Adrenal gland (tissue), 9 donors: ENCODE measurements at regions not wholly inside any gene's neighbourhood (a gene's known extent, or its start where the extent isn't known, plus 50 kb on each side); places are given as distances from the start of the nearest gene placed in this dataset.

Source experiments
- DNase-seq, 7 donors: peaks; one replicate each; pipeline ENCODE4 v3.0.0-alpha.2; 2019 to 2020
- H3K27ac ChIP-seq, 5 donors: fragments of 200-600 bp; sonication (generic) in 4 of 5; 1 replicate in 3 of 5; 2 replicates in 2 of 5; pipeline versions ENCODE4 v1.5.1 to v1.8.0; 2016 to 2020; ENCODE audit warnings: mild to moderate bottlenecking in 1 of 5
- H3K27me3 ChIP-seq: fragments of 200-600 bp; 2 replicates; pipeline ENCODE4 v1.8.0; 2021
- H3K36me3 ChIP-seq, 2 donors: fragments of 200-600 bp; replicated peaks in 1 of 2; 1 replicate in 1 of 2; 2 replicates in 1 of 2; pipeline versions ENCODE4 v1.5.1 to v1.8.0; 2018 to 2022
- H3K4me1 ChIP-seq, 2 donors: fragments of 200-600 bp; replicated peaks in 1 of 2; 1 replicate in 1 of 2; 2 replicates in 1 of 2; pipeline versions ENCODE4 v1.5.1 to v1.8.0; 2018 to 2021
- H3K4me3 ChIP-seq, 4 donors: fragments of 200-600 bp; sonication (generic) in 3 of 4; one replicate each; pipeline ENCODE4 v1.5.1; 2016 to 2018
- H3K9me3 ChIP-seq, 3 donors: fragments of 200-600 bp; sonication (generic) in 1 of 3; replicated peaks in 1 of 3; 1 replicate in 2 of 3; 2 replicates in 1 of 3; pipeline versions ENCODE4 v1.5.1 to v1.8.0; 2016 to 2021
- POLR2A ChIP-seq, 2 donors: fragments of 450-650 bp; IDR thresholded peaks; one replicate each; pipeline ENCODE4 v1.6.1; 2017; ENCODE audit warnings: antibody characterized with exemption in 2 of 2, mild to moderate bottlenecking in 2 of 2, moderate library complexity in 1 of 2
- WGBS, 4 donors: extraction: QIAGEN DNeasy Blood & Tissue Kit in 2 of 4; methylation state at CpG; one replicate each; pipeline versions ENCODE4 v1.1.5 to v1.1.7; 2013 to 2017; 5-methylcytosine and 5-hydroxymethylcytosine counted together
- intact Hi-C, 2 donors: fragments of 100-400 bp; cut with DNase I; formaldehyde crosslinking; loops; one replicate each; pipeline versions ENCODE4 v1.14.1 to v1.15.0; 2022 to 2023
- TF ChIP-seq, protein P1 (sequence below), 6 experiments: fragments of 450-650 bp in 4 of 6; fragments of 200-600 bp in 2 of 6; sonication (generic) in 1 of 6; IDR thresholded peaks; 1 replicate in 5 of 6; 2 replicates in 1 of 6; pipeline versions ENCODE4 v1.5.1 to v1.8.0; 2016 to 2021; ENCODE audit warnings: antibody characterized with exemption in 6 of 6, mild to moderate bottlenecking in 2 of 6, moderate library complexity in 1 of 6
- donor health status: healthy with polysubstance abuse.
- donor health status: Bipolar disorder and iron deficiency.
- donor health status: DM: yes; HTN: yes; CAD: no.
- donor health status: DM: no; HTN: no; CAD: no.
- donor health status: DM: no; HTN: no; CAD: no.

DNA sequence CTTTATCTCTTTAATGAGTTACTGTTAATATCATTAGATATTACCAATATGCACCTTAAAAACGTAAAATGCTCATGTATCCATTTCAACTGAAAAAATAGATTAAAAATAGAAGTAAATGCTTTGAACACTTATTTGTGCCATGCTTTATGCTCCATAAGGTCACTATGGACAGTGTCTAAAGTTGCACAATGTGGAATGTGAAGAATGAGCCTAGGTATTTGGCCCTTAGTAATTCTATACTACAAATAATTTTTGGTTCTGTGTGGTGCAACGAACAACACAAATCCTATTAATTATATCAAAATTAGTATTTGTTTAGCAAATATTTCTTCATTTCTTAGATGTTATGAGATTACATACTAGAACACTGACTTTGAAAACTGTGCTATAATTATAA is 469.9 kb upstream of the TUSC1 start:
- DNase-seq, result no peak
- WGBS, 4 donors, result 73 to 89% (median 81%) methylated on average over 2 of the region's 2 CpGs
- no peak overlapping the region for H3K27ac ChIP-seq
- H3K27me3 ChIP-seq, result no peaks in the 10 kb centered on the region
- H3K36me3 ChIP-seq, result no peaks in the 10 kb centered on the region
- H3K9me3 ChIP-seq, result no peaks in the 10 kb centered on the region
- H3K4me1 ChIP-seq, result no peaks in the 10 kb centered on the region
- no peak for TF ChIP-seq POLR2A (IDR thresholded peaks at IDR 0.05)
- TF ChIP-seq, protein P1, sequence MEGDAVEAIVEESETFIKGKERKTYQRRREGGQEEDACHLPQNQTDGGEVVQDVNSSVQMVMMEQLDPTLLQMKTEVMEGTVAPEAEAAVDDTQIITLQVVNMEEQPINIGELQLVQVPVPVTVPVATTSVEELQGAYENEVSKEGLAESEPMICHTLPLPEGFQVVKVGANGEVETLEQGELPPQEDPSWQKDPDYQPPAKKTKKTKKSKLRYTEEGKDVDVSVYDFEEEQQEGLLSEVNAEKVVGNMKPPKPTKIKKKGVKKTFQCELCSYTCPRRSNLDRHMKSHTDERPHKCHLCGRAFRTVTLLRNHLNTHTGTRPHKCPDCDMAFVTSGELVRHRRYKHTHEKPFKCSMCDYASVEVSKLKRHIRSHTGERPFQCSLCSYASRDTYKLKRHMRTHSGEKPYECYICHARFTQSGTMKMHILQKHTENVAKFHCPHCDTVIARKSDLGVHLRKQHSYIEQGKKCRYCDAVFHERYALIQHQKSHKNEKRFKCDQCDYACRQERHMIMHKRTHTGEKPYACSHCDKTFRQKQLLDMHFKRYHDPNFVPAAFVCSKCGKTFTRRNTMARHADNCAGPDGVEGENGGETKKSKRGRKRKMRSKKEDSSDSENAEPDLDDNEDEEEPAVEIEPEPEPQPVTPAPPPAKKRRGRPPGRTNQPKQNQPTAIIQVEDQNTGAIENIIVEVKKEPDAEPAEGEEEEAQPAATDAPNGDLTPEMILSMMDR (IDR thresholded peaks at IDR 0.05), result no peak
- H3K4me3 ChIP-seq, result no peak overlapping the region
- intact Hi-C loops, result no loop called here

DNA sequence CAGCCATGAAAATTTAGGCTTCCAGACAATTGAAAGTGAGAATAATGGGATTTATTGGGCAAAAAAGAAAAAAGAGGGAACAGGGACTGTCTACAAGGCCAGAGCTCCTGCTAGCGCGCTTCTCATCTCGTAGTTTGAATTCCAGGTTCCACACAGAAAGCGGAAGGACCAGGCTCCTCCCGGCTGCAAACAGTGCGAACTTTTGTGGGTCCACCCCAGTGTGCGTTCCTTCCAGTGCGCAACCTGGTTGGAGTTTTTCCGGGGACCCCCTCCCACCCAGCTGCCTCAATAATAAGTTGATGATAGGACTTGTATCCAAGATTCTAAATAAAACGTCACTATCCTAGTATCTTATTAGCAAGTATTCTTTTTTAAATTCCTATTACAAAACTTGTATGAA is 467.7 kb upstream of the TUSC1 start:
- no peak overlapping the region for H3K27ac ChIP-seq
- H3K36me3 ChIP-seq, result no peaks in the 10 kb centered on the region
- intact Hi-C loops, result no loop called here
- H3K4me1 ChIP-seq, result no peaks in the 10 kb centered on the region
- no peaks in the 10 kb centered on the region for H3K27me3 ChIP-seq
- 88 to 93% (median 92%) methylated on average over 10 of the region's 10 CpGs for WGBS, 4 donors
- no peaks in the 10 kb centered on the region for H3K9me3 ChIP-seq
- no peak overlapping the region for H3K4me3 ChIP-seq
- TF ChIP-seq, protein P1 (IDR thresholded peaks at IDR 0.05), result no peak
- no peak for DNase-seq

DNA sequence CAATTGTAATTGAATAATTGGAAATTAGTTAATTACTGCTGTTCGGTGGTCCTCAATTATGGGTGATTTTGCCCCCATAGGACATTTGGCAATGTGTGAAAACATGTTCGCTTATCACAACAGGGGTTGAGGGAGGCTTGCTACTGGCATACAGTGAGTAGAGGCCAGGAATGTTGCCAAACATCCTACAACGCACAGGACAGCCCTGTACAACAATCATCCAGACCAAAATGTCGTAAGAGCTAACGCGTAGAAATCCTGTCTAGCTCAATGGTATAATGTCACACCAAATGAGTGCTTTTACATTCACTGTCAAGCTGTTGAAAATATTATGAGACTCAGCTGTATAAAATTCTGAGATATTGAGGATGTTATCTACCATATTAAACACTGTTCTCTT is 464.4 kb upstream of the TUSC1 start:
- intact Hi-C loops, result no loop called here
- H3K4me3 ChIP-seq, result no peak overlapping the region
- H3K4me1 ChIP-seq, result no peaks in the 10 kb centered on the region
- no peaks in the 10 kb centered on the region for H3K36me3 ChIP-seq
- no peaks in the 10 kb centered on the region for H3K27me3 ChIP-seq
- no peak for TF ChIP-seq POLR2A (IDR thresholded peaks at IDR 0.05)
- TF ChIP-seq, protein P1 (IDR thresholded peaks at IDR 0.05), result no peak
- no peaks in the 10 kb centered on the region for H3K9me3 ChIP-seq
- H3K27ac ChIP-seq, result no peak overlapping the region
- WGBS, 4 donors, result 89 to 94% (median 92%) methylated on average over 6 of the region's 6 CpGs
- no peak for DNase-seq

DNA sequence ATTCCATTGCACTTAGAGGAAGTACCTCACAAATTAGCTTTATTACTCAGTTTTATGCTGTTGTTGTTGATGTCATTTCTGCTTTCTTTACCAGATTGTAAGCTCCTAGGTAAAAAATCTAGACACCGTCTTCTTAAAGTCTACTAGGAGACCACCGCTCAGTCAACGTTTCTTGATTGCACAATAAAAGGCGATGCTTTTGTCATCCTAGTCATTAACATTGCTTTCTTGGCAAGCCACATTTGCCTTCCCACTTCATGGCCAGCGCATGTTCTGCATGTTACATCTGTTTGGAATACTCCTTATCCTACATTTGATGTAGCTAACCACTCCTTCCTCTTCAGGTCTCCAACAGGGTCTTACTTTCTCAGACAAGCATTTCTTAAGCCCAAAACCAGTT is 464.0 kb upstream of the TUSC1 start:
- no peaks in the 10 kb centered on the region for H3K36me3 ChIP-seq
- no peak overlapping the region for H3K27ac ChIP-seq
- no peaks in the 10 kb centered on the region for H3K27me3 ChIP-seq
- TF ChIP-seq POLR2A (IDR thresholded peaks at IDR 0.05), result no peak
- TF ChIP-seq, protein P1 (IDR thresholded peaks at IDR 0.05), result no peak
- intact Hi-C loops, result no loop called here
- no peaks in the 10 kb centered on the region for H3K9me3 ChIP-seq
- no peak overlapping the region for H3K4me3 ChIP-seq
- 91 to 92% (median 91%) methylated on average over 5 of the region's 5 CpGs for whole genome bisulfite sequencing, 4 donors
- DNase-seq, result no peak
- no peaks in the 10 kb centered on the region for H3K4me1 ChIP-seq
